SK-N-SH (cell line): ENCODE measurements at regions not wholly inside any gene's neighbourhood (a gene's known extent, or its start where the extent isn't known, plus 50 kb on each side); places are given as distances from the start of the nearest gene placed in this dataset.

ENCODE experiments used
- CTCF ChIP-seq: fragments of 200-600 bp; sonication (generic); IDR thresholded peaks from 2 replicates; pipeline ENCODE4 v1.6.1; 2017; ENCODE audit warnings: antibody characterized with exemption, mild to moderate bottlenecking, moderate library complexity
- EZH2phosphoT487 ChIP-seq: fragments of 200-600 bp; sonication (generic); IDR thresholded peaks from 2 replicates; pipeline ENCODE4 v1.6.1; 2017; ENCODE audit warnings: low read depth, mixed run types, mild to moderate bottlenecking, antibody characterized with exemption, moderate library complexity, borderline replicate concordance
- GABPA ChIP-seq: IDR thresholded peaks from 2 replicates; pipeline ENCODE4 v1.4.0; 2012; ENCODE audit warnings: low read depth, mild to moderate bottlenecking
- MXI1 ChIP-seq: IDR thresholded peaks from 2 replicates; pipeline ENCODE4 v1.6.1; 2012; ENCODE audit warnings: mild to moderate bottlenecking, low read depth, low read length, improper control_type of control experiment
- YY1 ChIP-seq: IDR thresholded peaks from 2 replicates; pipeline ENCODE4 v1.4.0; 2012; ENCODE audit warnings: low read depth, mild to moderate bottlenecking

GRCh38 chr7:53500076-53500475 lies 464.6 kb downstream of the POM121L12 start:
- TF ChIP-seq GABPA (no peak), YY1 (no peak), CTCF (no peak), MXI1 (no peak), EZH2phosphoT487 (no peak)
